ENCODE measurements at regions not wholly inside any gene's neighbourhood (a gene's known extent, or its start where the extent isn't known, plus 50 kb on each side); places are given as distances from the start of the nearest gene placed in this dataset.

- no peak for TF ChIP-seq CTCF (IDR thresholded peaks at IDR 0.05)
- TF ChIP-seq POLR2AphosphoS5 (IDR thresholded peaks at IDR 0.05; ENCODE audit: low read depth, low read length) = no peak
Measured at GRCh38 chr18:34528177-34528576, 181.9 kb upstream of the DTNA start.

All from Panc1 (cell line).